ENCODE measurements at regions not wholly inside any gene's neighbourhood (a gene's known extent, or its start where the extent isn't known, plus 50 kb on each side); places are given as distances from the start of the nearest gene placed in this dataset.

DNA sequence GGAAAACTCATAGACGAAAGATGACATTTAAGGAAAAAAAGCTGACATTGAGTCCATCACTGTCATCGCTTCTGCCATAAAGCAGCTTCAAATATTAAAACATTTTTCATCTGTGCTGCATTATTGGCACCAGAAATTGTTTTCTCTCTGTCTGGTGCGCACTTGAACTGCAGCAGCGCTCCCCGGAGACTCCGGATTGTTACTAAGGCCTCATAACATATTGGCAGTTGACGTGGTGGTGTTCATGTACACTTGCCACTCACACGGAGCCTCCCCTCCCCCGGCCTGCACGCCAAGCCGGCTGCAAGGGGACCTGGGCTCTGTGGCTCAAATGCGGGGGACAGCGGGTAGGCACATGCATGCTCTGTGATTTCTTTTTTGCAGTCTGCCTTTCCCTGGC is 203.2 kb downstream of the TSHZ3 start:
- no peak overlapping the region for H3K23ac ChIP-seq (ENCODE audit: insufficient read length, low read depth, low read length)
- H3K14ac ChIP-seq (ENCODE audit: insufficient read depth, low read length), result no peak overlapping the region
- no peak overlapping the region for H2AFZ ChIP-seq (ENCODE audit: low read length)
- H3K18ac ChIP-seq (ENCODE audit: insufficient read length, low read depth, low read length), result no peak overlapping the region
- H2BK12ac ChIP-seq (ENCODE audit: insufficient read length, low read depth, low read length), result no peak overlapping the region
- no peak overlapping the region for H2BK120ac ChIP-seq (ENCODE audit: low read depth, low read length, poor library complexity, severe bottlenecking)
- no peak overlapping the region for H2AK5ac ChIP-seq (ENCODE audit: insufficient read length, low read length)
- H4K8ac ChIP-seq (replicated peaks; ENCODE audit: insufficient read length, low read depth, low read length), result no peak overlapping the region
- H3K9ac ChIP-seq (ENCODE audit: extremely low read depth, insufficient read length, low read length), result no peak overlapping the region
- Mint-ChIP-seq H3K9me3 (no peaks in the 10 kb centered on the region; a peak in 1 of 5 replicates), H3K27me3 (ENCODE audit: low read depth) (no peaks in the 10 kb centered on the region; the same call in 1 of the 2 replicates), H3K27ac (no peak overlapping the region), H3K36me3 (ENCODE audit: insufficient read depth in 1 of 3, low read depth in 3 of 3) (no peaks in the 10 kb centered on the region), H3K4me1 (peaks cover 8 to 11% of the 10 kb centered on the region in 2 experiments; a peak in 3 of 4 replicates), H3K4me3 (no peak overlapping the region)
- H4K20me1 ChIP-seq (ENCODE audit: control insufficient read depth, insufficient read depth, insufficient read length), result no peaks in the 10 kb centered on the region
- H3K9me3 ChIP-seq (ENCODE audit: control insufficient read depth, low read depth, low read length), result no peaks in the 10 kb centered on the region
- no peak overlapping the region for H3K4me2 ChIP-seq (ENCODE audit: insufficient read depth, insufficient read length, low read length)
- no peak overlapping the region for H2BK15ac ChIP-seq (ENCODE audit: low read depth, low read length)
- no peak overlapping the region for H4K91ac ChIP-seq (ENCODE audit: insufficient read length, low read depth, low read length)
- no peak overlapping the region for H2BK5ac ChIP-seq (ENCODE audit: insufficient read length, low read length)
- no peaks in the 10 kb centered on the region for H3K4me1 ChIP-seq (ENCODE audit: insufficient read depth, low read length)
- WGBS (ENCODE audit: extremely low coverage, insufficient read length, low lambda C conversion rate), result no CpG with 5 or more reads among the region's 13 CpGs
- TF ChIP-seq, protein P1, sequence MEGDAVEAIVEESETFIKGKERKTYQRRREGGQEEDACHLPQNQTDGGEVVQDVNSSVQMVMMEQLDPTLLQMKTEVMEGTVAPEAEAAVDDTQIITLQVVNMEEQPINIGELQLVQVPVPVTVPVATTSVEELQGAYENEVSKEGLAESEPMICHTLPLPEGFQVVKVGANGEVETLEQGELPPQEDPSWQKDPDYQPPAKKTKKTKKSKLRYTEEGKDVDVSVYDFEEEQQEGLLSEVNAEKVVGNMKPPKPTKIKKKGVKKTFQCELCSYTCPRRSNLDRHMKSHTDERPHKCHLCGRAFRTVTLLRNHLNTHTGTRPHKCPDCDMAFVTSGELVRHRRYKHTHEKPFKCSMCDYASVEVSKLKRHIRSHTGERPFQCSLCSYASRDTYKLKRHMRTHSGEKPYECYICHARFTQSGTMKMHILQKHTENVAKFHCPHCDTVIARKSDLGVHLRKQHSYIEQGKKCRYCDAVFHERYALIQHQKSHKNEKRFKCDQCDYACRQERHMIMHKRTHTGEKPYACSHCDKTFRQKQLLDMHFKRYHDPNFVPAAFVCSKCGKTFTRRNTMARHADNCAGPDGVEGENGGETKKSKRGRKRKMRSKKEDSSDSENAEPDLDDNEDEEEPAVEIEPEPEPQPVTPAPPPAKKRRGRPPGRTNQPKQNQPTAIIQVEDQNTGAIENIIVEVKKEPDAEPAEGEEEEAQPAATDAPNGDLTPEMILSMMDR (conservative IDR thresholded peaks at IDR 0.05), result no peak
- H3K79me1 ChIP-seq (ENCODE audit: insufficient read depth, low read depth, low read length, poor library complexity, severe bottlenecking), result no peaks in the 10 kb centered on the region
- H3K27me3 ChIP-seq (ENCODE audit: insufficient read depth, low read length), result no peaks in the 10 kb centered on the region
- no peak overlapping the region for H4K5ac ChIP-seq (ENCODE audit: insufficient read length, low read depth, low read length)
- no peaks in the 10 kb centered on the region for H3K23me2 ChIP-seq (ENCODE audit: insufficient read length, low read depth, low read length, poor library complexity, severe bottlenecking)
- no peak overlapping the region for H3K4ac ChIP-seq (ENCODE audit: low read depth, low read length)
- no peak overlapping the region for H3T11ph ChIP-seq (ENCODE audit: low read length)
- H3K27ac ChIP-seq (ENCODE audit: insufficient read length, low read depth, low read length), result no peak overlapping the region
- no peak for DNase-seq
- H3K56ac ChIP-seq (ENCODE audit: insufficient read length, low read depth, low read length), result no peak overlapping the region
- no peak overlapping the region for H2BK20ac ChIP-seq (ENCODE audit: low read depth, low read length, poor library complexity, severe bottlenecking)
- no peaks in the 10 kb centered on the region for H3K79me2 ChIP-seq (ENCODE audit: insufficient read depth, low read length)

Measured in H9 (cell line).